OCI-LY3 (cell line): ENCODE measurements at regions not wholly inside any gene's neighbourhood (a gene's known extent, or its start where the extent isn't known, plus 50 kb on each side); places are given as distances from the start of the nearest gene placed in this dataset.

ENCODE experiments used
- EZH2phosphoT487 ChIP-seq: fragments of 200-600 bp; shearing (Covaris generic); IDR thresholded peaks from 2 replicates; pipeline ENCODE4 v1.6.1; 2018; ENCODE audit warnings: antibody characterized with exemption, mixed run types, low read depth
- TF ChIP-seq, protein P1 (sequence below): fragments of 200-600, 300-600 bp; sonication (generic); IDR thresholded peaks from 2 replicates; pipeline ENCODE4 v1.5.1; 2014; ENCODE audit warnings: antibody characterized with exemption, low read length, low read depth

DNA sequence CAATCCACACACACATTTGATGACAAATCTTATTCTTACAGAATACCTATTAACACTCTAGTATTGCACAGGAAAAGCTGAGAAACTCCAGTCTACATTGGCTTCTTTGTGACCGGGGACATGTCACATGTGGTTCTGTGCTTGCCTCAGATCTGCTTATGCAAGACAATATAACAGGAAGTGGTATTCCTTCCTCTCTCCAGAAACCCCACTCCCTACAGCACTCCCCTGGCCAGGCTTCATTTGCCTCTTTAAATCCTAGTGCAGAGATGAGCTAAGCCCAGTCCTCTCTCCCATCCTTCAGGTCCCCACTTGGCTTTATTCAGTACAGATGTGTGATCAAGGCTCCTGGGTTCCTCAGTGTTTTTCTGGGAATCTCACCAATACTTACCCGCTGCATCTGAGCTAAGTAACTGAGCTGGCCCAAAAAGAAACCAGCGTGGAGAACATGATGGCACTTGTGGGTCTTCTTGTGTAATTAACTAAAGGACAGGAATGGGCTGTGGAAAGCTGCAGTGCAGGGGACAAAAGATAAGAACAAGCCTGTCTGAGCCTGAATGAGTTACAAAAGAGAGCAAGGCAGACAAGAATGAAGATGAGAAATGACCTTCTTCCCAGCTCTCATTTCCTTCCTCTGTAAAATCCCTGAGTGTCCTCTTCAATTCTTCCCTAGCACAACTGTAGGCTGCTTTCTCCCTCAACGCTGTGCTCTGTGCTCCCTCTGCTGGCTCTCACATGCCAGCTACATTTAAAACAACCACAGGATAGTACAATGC, 105.6 kb downstream of the HNRNPD start:
- TF ChIP-seq, protein P1, sequence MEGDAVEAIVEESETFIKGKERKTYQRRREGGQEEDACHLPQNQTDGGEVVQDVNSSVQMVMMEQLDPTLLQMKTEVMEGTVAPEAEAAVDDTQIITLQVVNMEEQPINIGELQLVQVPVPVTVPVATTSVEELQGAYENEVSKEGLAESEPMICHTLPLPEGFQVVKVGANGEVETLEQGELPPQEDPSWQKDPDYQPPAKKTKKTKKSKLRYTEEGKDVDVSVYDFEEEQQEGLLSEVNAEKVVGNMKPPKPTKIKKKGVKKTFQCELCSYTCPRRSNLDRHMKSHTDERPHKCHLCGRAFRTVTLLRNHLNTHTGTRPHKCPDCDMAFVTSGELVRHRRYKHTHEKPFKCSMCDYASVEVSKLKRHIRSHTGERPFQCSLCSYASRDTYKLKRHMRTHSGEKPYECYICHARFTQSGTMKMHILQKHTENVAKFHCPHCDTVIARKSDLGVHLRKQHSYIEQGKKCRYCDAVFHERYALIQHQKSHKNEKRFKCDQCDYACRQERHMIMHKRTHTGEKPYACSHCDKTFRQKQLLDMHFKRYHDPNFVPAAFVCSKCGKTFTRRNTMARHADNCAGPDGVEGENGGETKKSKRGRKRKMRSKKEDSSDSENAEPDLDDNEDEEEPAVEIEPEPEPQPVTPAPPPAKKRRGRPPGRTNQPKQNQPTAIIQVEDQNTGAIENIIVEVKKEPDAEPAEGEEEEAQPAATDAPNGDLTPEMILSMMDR = peak; percentile 91
- TF ChIP-seq EZH2phosphoT487 = no peak
